RWPE2 (cell line): ENCODE measurements at regions not wholly inside any gene's neighbourhood (a gene's known extent, or its start where the extent isn't known, plus 50 kb on each side); places are given as distances from the start of the nearest gene placed in this dataset.

Experiments used
- ATAC-seq: fragments of 200-7000 bp; cut with Tn5 transposase; 3 replicates; pipeline ENCODE4 v1.9.1; 2021; ENCODE audit warnings: low read depth
- DNase-seq: peaks from one replicate; pipeline ENCODE4 v3.0.0-alpha.2; 2020; ENCODE audit warnings: low spot score
- H3K27ac ChIP-seq: fragments of 450-650 bp; 2 replicates; pipeline ENCODE4 v1.5.1; 2017; ENCODE audit warnings: mild to moderate bottlenecking; ENCODE audit not compliant: poor library complexity, severe bottlenecking
- H3K27me3 ChIP-seq: fragments of 250-450 bp; sonication (Bioruptor Pico); 2 replicates; pipeline ENCODE4 v1.5.1; 2021; ENCODE audit warnings: mild to moderate bottlenecking, moderate library complexity; ENCODE audit not compliant: insufficient read depth, poor library complexity, severe bottlenecking
- H3K36me3 ChIP-seq: fragments of 250-450 bp; sonication (Bioruptor Pico); 2 replicates; pipeline ENCODE4 v1.5.1; 2020; ENCODE audit warnings: low read depth, mild to moderate bottlenecking, moderate library complexity
- H3K4me1 ChIP-seq: fragments of 250-450 bp; sonication (Bioruptor Pico); 2 replicates; pipeline ENCODE4 v1.5.1; 2021; ENCODE audit warnings: mild to moderate bottlenecking, moderate library complexity; ENCODE audit not compliant: insufficient read depth, poor library complexity, severe bottlenecking
- H3K4me3 ChIP-seq: fragments of 250-450 bp; sonication (Bioruptor Pico); 2 replicates; pipeline ENCODE4 v1.5.1; 2021; ENCODE audit warnings: mild to moderate bottlenecking, moderate library complexity; ENCODE audit not compliant: severe bottlenecking
- H3K9me3 ChIP-seq: fragments of 250-450 bp; sonication (Bioruptor Pico); 2 replicates; pipeline ENCODE4 v1.5.1; 2021; ENCODE audit warnings: mild to moderate bottlenecking, moderate library complexity; ENCODE audit not compliant: severe bottlenecking
- TF ChIP-seq, protein P1 (sequence below): fragments of 450-650 bp; IDR thresholded peaks from one replicate; pipeline ENCODE4 v1.5.1; 2017; ENCODE audit warnings: mild to moderate bottlenecking, moderate library complexity; ENCODE audit not compliant: poor library complexity, severe bottlenecking

DNA sequence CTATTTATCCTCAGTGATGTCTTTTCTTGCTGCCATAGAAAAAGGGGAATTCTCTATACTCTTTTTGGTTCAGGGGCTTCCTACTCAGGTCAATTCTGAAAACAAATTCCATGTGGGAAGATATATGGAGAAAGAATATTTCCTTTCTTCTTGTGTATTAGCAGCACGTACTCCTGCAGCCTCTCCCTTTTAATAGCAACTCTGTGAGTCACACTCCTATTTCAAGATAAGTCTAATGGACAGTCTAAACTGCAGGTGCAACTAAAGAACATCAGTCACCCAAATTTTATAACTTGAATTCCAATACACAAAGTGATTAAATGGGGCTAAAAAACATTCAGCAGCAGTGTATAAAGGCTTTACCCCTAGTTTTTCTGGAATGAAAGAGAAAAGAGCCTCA is 942.2 kb downstream of the CNTNAP5 start:
- no peak for DNase-seq
- no peaks in the 10 kb centered on the region for H3K27me3 ChIP-seq
- no peak overlapping the region for H3K27ac ChIP-seq
- H3K9me3 ChIP-seq = no peaks in the 10 kb centered on the region
- ATAC-seq = peak; percentile 68
- peaks cover 13% of the 10 kb centered on the region for H3K4me1 ChIP-seq
- TF ChIP-seq, protein P1, sequence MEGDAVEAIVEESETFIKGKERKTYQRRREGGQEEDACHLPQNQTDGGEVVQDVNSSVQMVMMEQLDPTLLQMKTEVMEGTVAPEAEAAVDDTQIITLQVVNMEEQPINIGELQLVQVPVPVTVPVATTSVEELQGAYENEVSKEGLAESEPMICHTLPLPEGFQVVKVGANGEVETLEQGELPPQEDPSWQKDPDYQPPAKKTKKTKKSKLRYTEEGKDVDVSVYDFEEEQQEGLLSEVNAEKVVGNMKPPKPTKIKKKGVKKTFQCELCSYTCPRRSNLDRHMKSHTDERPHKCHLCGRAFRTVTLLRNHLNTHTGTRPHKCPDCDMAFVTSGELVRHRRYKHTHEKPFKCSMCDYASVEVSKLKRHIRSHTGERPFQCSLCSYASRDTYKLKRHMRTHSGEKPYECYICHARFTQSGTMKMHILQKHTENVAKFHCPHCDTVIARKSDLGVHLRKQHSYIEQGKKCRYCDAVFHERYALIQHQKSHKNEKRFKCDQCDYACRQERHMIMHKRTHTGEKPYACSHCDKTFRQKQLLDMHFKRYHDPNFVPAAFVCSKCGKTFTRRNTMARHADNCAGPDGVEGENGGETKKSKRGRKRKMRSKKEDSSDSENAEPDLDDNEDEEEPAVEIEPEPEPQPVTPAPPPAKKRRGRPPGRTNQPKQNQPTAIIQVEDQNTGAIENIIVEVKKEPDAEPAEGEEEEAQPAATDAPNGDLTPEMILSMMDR = no peak
- H3K36me3 ChIP-seq = no peaks in the 10 kb centered on the region
- no peak overlapping the region for H3K4me3 ChIP-seq

GRCh38 chr2:124970030-124970429 is 944.9 kb downstream of the CNTNAP5 start:
- ATAC-seq = peak; percentile 58
- TF ChIP-seq, protein P1 = no peak
- DNase-seq = no peak
- Histone ChIP-seq H3K27me3 (no peaks in the 10 kb centered on the region), H3K4me3 (no peak overlapping the region), H3K27ac (no peak overlapping the region), H3K9me3 (no peaks in the 10 kb centered on the region), H3K36me3 (no peaks in the 10 kb centered on the region), H3K4me1 (peaks cover 13% of the 10 kb centered on the region)

DNA sequence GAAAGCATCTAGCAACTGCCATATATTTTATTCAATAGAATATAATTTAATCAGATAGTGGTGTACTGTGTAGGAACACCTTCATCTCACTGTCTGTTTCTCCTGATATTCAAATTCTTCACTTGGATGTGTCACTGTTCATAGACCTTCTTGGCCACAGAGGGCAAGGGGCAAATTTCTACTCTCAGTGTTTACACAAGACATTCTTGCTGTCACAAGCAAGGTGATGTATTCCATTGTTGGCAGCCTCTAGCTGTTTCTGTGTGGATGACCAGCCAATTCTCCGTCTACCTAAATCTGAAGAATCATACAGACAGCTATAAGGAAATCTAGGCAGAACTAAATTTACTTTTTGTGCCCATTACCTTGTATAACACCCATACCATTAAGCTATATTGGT is 948.3 kb downstream of the CNTNAP5 start:
- Histone ChIP-seq H3K36me3 (no peaks in the 10 kb centered on the region), H3K27me3 (no peaks in the 10 kb centered on the region), H3K4me3 (no peak overlapping the region), H3K4me1 (peaks cover 6% of the 10 kb centered on the region), H3K27ac (no peak overlapping the region), H3K9me3 (no peaks in the 10 kb centered on the region)
- ATAC-seq (peak; percentile 42; the same call in 1 of the 3 replicates), DNase-seq (no peak)
- TF ChIP-seq, protein P1 = no peak

GRCh38 chr2:124975224-124975623 is 950.1 kb downstream of the CNTNAP5 start:
- no peaks in the 10 kb centered on the region for H3K36me3 ChIP-seq
- ATAC-seq (no peak), DNase-seq (no peak)
- peaks cover 3% of the 10 kb centered on the region for H3K4me1 ChIP-seq
- no peak overlapping the region for H3K4me3 ChIP-seq
- no peaks in the 10 kb centered on the region for H3K9me3 ChIP-seq
- TF ChIP-seq, protein P1 = no peak
- no peaks in the 10 kb centered on the region for H3K27me3 ChIP-seq
- no peak overlapping the region for H3K27ac ChIP-seq

- H3K4me3 ChIP-seq = no peak overlapping the region
- no peak for ATAC-seq
- H3K9me3 ChIP-seq = no peaks in the 10 kb centered on the region
Observed at GRCh38 chr2:124975648-124976047, 950.6 kb downstream of the CNTNAP5 start.

More at GRCh38 chr2:124975648-124976047, 950.6 kb downstream of the CNTNAP5 start:
- Histone ChIP-seq H3K4me1 (no peaks in the 10 kb centered on the region), H3K27me3 (no peaks in the 10 kb centered on the region), H3K36me3 (no peaks in the 10 kb centered on the region), H3K27ac (no peak overlapping the region)
- TF ChIP-seq, protein P1 = no peak
- DNase-seq = no peak
